Activated T-cell treated with anti-CD3 and anti-CD28 coated beads, Interleukin-2, amount 50 U/mL, for 4 hours (primary cell): ENCODE measurements at regions not wholly inside any gene's neighbourhood (a gene's known extent, or its start where the extent isn't known, plus 50 kb on each side); places are given as distances from the start of the nearest gene placed in this dataset.
A peak's percentile ranks its signal among the peaks of the same experiment; 100 is the strongest.
"Not testable (repeated sequence)": the region's sequence is repeated elsewhere in the genome, so short reads cannot be mapped to it uniquely, and the experiment has no call there.

Experiments
- ATAC-seq, 2 donors: fragments of 200-7000 bp; cut with Tn5 transposase; one replicate each; pipeline ENCODE4 v1.10.0; 2021
- DNase-seq: peaks from one replicate; pipeline ENCODE4 v3.0.0-alpha.2; 2020
- H3K27me3 Mint-ChIP-seq: one replicate; pipeline ENCODE4 v1.8.0; 2021; ENCODE audit warnings: low read depth, mixed read lengths
- H3K36me3 Mint-ChIP-seq: one replicate; pipeline ENCODE4 v1.8.0; 2022; ENCODE audit warnings: mixed read lengths; ENCODE audit not compliant: insufficient read depth
- H3K4me1 Mint-ChIP-seq: one replicate; pipeline ENCODE4 v1.8.0; 2021; ENCODE audit warnings: low read depth, mixed read lengths
- H3K4me3 Mint-ChIP-seq: one replicate; pipeline ENCODE4 v1.8.0; 2021; ENCODE audit warnings: mild to moderate bottlenecking, moderate library complexity, mixed read lengths
- H3K9me3 Mint-ChIP-seq: one replicate; pipeline ENCODE4 v1.8.0; 2021; ENCODE audit warnings: mixed read lengths

DNA sequence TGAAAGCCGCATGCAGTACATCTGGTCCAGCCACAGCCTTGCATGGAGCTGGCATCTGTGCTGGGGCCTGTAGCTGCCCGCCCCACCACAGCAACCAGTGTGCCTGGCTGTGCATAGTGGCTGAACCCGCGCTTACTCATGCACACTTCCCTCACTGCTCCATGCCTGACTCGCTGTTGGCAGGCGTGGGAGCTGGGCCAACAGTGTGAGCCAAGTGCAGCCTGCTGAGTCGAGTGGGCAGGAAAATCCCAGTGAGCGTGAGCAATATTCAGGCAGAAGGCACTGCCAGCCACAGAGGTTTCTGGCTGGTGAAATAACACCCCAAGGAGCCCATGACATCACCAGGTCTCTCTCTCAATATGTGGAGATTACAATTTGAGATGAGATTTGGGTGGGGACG, 1674.1 kb upstream of the TMEFF2 start:
- Mint-ChIP-seq H3K9me3 (no peaks in the 10 kb centered on the region), H3K4me3 (no peak overlapping the region), H3K36me3 (no peaks in the 10 kb centered on the region), H3K4me1 (no peaks in the 10 kb centered on the region), H3K27me3 (no peaks in the 10 kb centered on the region)
- no peak for ATAC-seq
- no peak for DNase-seq

DNA sequence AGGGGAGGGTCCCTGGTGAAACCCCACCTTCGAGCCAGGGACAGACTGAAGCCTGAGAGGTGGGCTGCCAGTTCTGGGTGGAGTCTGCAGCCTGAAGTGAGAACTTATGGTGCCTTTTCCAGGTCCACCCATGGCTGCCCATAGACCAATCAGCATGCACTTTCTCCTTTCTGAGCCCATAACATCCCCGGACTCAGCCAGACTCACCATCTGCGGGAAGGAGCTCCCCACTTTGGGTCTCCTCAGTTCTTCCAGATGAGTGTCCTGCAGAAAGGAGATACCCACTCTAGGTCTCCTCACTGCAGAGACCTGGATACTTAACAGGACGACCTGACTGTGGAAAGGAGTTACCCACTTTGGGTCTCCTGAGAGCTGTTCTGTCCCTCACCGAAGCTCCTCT, 1673.4 kb upstream of the TMEFF2 start:
- no peak overlapping the region for H3K4me3 Mint-ChIP-seq
- no peak for DNase-seq
- no peaks in the 10 kb centered on the region for H3K4me1 Mint-ChIP-seq
- no peaks in the 10 kb centered on the region for H3K27me3 Mint-ChIP-seq
- H3K9me3 Mint-ChIP-seq: no peaks in the 10 kb centered on the region
- H3K36me3 Mint-ChIP-seq: no peaks in the 10 kb centered on the region
- ATAC-seq: no peak

DNA sequence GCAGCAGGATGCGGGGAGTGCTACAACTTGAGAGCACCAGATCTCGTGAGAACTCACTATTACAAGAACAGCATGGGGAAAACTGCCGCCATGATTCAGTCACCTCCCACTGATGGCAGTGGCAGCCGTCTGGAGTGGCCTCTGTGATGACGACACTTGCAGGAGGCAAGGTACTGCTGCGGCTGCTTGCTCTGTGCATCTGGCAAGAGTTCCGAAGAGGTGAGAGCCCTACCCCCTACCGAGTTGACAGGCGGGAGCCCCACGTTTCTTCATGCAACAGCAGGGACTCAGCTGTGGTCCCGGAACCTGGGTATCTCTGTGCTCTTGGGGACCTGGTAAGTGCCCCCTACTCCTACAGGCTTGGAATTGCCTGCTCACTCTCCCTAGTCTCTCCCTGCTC, 1672.7 kb upstream of the TMEFF2 start:
- H3K4me3 Mint-ChIP-seq: no peak overlapping the region
- no peaks in the 10 kb centered on the region for H3K27me3 Mint-ChIP-seq
- ATAC-seq (no peak), DNase-seq (no peak)
- no peaks in the 10 kb centered on the region for H3K9me3 Mint-ChIP-seq
- no peaks in the 10 kb centered on the region for H3K4me1 Mint-ChIP-seq
- no peaks in the 10 kb centered on the region for H3K36me3 Mint-ChIP-seq

DNA sequence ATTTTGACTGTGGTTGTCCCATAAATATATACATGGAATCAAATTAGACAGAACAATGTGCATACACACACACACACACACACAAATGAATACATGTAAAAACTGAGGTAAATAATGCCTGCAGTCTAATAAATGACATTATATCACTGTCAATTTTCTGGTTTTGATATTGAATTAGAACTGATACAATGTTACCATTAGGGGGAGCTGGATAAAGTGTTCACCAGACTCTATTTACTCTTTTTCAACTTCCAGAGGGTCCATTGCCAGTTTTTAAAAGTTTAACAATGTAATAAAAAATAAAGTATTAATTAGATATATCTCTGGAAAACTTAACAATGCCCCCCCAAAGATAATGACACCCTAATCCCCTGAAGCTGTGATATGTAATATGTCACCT, 1666.8 kb upstream of the TMEFF2 start:
- Mint-ChIP-seq H3K36me3 (no peaks in the 10 kb centered on the region), H3K4me3 (no peak overlapping the region), H3K9me3 (no peaks in the 10 kb centered on the region), H3K4me1 (no peaks in the 10 kb centered on the region), H3K27me3 (no peaks in the 10 kb centered on the region)
- ATAC-seq (no peak), DNase-seq (no peak)

DNA sequence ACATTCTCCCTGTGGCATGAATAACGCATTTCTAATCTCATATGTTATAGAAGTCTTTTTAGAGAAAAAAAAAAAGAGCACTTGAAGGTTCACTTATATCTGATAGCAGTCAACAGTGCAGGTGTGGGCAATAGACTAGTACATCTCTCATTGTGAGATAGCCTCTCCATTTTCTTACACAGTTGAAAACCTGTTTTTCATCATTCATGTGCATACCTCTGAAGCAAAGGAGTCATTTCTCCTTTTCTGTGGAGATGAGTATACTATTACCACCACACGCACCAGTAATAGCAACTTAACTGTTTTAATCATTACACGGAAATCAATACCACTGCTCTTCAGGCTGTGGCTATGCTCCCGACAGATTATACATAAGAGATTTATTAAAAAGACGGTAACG, 1653.3 kb upstream of the TMEFF2 start:
- H3K9me3 Mint-ChIP-seq: no peaks in the 10 kb centered on the region
- H3K4me3 Mint-ChIP-seq: no peak overlapping the region
- DNase-seq (no peak), ATAC-seq (no peak)
- H3K36me3 Mint-ChIP-seq: no peaks in the 10 kb centered on the region
- H3K4me1 Mint-ChIP-seq: no peaks in the 10 kb centered on the region
- no peaks in the 10 kb centered on the region for H3K27me3 Mint-ChIP-seq

DNA sequence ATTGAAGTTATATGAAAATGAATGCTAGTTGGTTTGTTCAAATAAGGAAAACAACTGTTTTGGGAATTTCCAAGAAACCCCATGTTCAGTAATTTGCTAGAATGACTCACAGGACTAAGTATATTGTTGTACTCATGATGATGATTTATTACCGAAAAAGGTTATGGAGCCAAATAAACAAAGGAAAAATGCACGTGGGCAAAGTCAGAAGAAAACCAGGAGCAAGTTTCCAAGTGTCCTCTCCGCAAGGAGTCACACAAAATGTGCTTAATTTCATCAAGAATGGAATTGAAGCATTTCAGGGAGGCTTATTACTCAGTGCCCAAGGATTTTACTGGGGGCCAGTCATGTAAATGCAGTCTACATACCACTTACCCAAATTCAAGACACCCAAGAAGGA, 1652.4 kb upstream of the TMEFF2 start:
- no peaks in the 10 kb centered on the region for H3K27me3 Mint-ChIP-seq
- no peaks in the 10 kb centered on the region for H3K36me3 Mint-ChIP-seq
- no peak for ATAC-seq
- H3K4me1 Mint-ChIP-seq: no peaks in the 10 kb centered on the region
- H3K4me3 Mint-ChIP-seq: no peak overlapping the region
- H3K9me3 Mint-ChIP-seq: no peaks in the 10 kb centered on the region
- no peak for DNase-seq

DNA sequence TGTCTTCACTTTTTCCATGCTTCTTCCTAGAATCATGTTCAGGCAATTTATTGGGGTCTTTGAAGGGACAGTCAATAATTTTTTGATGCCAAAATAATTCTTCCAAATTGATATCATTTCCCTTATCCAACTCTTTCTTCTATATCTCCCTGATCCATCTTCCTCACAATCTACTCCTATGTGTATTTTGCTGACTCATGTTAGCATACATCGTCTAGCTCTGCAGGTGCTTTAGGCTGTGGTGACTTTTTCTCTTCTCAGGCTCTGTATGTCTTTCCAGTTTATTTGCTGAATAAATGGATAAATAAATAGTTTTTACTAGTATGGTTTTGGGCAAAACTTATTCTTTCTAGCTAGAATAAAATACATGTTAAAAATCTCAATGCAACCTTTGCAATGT, 1650.9 kb upstream of the TMEFF2 start:
- no peak for DNase-seq
- no peak for ATAC-seq
- Mint-ChIP-seq H3K36me3 (no peaks in the 10 kb centered on the region), H3K9me3 (no peaks in the 10 kb centered on the region), H3K27me3 (no peaks in the 10 kb centered on the region), H3K4me3 (no peak overlapping the region), H3K4me1 (no peaks in the 10 kb centered on the region)

DNA sequence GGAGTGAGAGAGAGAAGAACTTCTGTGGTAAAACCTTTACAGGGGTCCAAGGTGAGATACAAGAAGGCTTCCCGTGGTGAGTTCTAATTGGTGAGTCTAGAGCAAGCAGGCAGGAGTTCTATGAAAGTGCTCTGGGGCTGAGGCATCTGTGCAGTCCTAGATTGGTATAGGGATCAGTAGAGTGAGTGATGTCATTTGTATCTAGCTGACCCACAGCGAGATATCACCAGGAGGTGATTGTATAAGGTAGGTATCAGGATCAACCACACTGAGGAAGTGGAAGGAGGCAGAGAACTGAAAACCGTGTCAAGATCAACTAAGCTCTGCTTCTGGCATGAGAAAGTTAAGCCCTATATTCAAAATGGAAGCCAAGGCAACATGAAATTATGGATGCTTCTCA, 1648.9 kb upstream of the TMEFF2 start:
- Mint-ChIP-seq H3K4me1 (no peaks in the 10 kb centered on the region), H3K27me3 (no peaks in the 10 kb centered on the region), H3K9me3 (no peaks in the 10 kb centered on the region), H3K4me3 (no peak overlapping the region), H3K36me3 (no peaks in the 10 kb centered on the region)
- ATAC-seq (no peak), DNase-seq (no peak)

DNA sequence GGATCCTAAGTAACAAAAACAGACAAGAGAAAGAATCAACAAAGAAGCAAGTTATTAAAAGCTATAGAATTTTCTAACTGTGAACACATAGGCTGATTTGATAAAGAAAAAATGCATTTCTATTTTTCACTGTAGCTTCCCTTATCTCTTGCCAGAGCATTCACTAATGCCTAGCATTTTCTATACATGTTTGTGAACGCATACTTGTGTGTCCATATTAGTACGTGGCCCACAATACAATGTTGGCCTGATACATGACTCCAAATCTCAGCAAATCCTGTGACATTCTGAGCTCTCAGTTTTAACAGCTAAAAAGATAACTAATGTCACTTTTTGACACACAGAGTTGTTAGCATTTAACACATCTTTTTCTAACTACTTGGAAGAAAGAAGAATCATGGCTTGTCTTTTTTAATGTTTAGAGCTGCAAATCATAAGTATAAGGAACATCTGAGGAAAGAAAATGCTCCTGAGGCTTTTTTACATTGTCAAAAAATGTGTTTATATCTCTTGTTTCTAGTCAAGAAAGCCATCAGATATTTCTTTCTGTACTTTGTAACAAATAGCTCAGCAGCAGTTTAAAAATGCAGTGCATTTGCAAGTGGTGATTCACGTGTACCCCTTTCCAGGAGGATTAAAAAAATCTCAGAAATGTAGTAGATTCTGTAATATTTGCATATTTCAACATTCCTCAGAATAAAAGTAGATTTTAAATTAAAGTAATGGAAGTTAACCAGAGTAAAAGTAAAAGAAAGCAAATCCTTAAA, 1646.8 kb upstream of the TMEFF2 start:
- Mint-ChIP-seq H3K4me1 (no peaks in the 10 kb centered on the region), H3K4me3 (no peak overlapping the region), H3K9me3 (no peaks in the 10 kb centered on the region), H3K27me3 (no peaks in the 10 kb centered on the region), H3K36me3 (no peaks in the 10 kb centered on the region)
- ATAC-seq (no peak), DNase-seq (no peak)

DNA sequence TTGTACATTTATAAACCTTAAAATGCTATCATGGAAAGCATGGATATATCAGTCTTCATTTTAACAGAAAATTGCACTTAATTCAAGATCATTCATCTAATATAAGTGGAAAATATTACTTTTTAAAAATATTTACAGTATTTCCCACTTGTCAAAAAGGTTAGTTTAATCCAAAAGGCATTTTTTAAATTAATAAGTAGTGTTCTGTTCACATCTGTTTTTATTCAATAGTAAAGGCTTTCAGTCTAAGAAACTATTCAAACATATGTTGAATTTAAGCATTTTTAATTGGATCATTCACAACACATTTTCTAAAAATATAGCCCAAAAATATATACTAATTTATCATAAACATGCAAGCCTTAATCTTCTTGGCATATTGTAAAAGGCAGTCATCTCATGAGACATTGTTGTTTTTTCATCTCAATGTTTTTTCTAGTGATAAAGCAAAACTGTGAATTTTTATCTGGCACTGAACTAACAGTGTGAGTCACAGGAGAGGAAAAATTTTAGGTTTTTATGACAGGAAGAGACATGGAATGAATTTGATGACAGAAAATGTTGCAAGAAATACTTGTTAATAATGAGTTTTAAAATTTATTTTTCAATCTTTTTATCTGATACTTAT, 1642.5 kb upstream of the TMEFF2 start:
- Mint-ChIP-seq H3K4me3 (no peak overlapping the region), H3K4me1 (no peaks in the 10 kb centered on the region), H3K9me3 (peaks cover 5% of the 10 kb centered on the region), H3K27me3 (no peaks in the 10 kb centered on the region), H3K36me3 (no peaks in the 10 kb centered on the region)
- no peak for DNase-seq
- no peak for ATAC-seq

DNA sequence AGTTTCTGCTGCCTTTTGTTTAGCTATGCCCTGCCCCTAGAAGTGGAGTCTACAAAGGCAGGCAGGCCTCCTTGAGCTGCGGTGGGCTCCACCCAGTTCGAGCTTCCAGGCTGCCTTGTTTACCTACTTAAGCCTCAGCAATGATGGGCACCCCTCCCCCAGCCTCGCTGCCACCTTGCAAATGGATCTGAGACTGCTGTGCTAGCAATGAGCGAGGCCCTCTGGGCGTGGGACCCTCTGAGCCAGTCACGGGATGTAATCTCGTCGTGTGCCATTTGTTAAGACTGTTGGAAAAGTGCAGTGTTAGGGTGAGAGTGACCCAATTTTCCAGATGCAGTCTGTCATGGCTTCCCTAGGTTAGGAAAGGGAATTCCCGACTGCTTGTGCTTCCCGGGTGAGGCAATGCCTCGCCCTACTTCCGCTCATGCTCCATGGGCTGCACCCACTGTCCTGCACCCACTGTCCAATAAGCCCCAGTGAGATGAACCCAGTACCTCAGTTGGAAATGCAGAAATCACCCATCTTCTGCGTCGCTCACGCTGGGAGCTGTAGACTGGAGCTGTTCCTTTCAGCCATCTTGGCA, 1641.8 kb upstream of the TMEFF2 start:
- ATAC-seq, H3K4me1 Mint-ChIP-seq, H3K4me3 Mint-ChIP-seq, H3K27me3 Mint-ChIP-seq, DNase-seq, H3K36me3 Mint-ChIP-seq, H3K9me3 Mint-ChIP-seq: not testable (repeated sequence)

DNA sequence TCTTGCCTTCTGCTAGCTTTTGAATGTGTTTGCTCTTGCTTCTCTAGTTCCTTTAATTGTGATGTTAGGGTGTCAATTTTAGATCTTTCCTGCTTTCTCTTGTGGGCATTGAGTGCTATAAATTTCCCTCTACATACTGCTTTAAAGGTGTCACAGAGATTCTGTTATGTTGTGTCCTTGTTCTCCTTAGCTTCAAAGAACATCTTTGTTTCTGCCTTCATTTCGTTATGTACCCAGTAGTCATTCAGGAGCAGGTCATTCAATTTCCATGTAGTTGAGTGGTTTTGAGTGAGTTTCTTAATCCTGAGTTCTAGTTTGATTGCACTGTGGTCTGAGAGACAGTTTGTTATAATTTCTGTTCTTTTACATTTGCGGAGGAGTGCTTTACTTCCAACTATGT, 1639.2 kb upstream of the TMEFF2 start:
- peaks cover 10% of the 10 kb centered on the region for H3K9me3 Mint-ChIP-seq
- not testable (repeated sequence) for DNase-seq, H3K36me3 Mint-ChIP-seq, H3K4me3 Mint-ChIP-seq, H3K27me3 Mint-ChIP-seq, ATAC-seq, H3K4me1 Mint-ChIP-seq

DNA sequence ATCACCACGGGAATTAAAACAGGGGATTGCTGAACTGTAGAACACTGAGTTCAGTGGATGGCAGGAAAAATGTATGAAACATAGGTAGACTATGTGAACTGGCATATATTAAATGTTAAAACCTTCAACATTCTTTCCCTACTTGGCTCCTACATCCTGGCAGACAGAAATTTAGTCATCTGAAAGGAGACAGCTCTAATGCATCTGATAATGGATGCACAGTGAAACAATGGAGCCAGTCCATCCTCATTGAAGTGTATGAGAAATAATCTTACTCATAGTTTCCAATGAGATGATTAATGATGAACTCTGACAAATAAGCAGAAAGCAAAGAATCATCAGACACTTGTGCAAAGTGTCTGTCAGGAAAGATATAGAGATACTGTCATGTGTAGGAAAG, 1629.7 kb upstream of the TMEFF2 start:
- no peaks in the 10 kb centered on the region for H3K27me3 Mint-ChIP-seq
- DNase-seq: no peak
- no peak overlapping the region for H3K4me3 Mint-ChIP-seq
- peaks cover 12% of the 10 kb centered on the region for H3K9me3 Mint-ChIP-seq
- no peaks in the 10 kb centered on the region for H3K4me1 Mint-ChIP-seq
- no peak for ATAC-seq
- H3K36me3 Mint-ChIP-seq: no peaks in the 10 kb centered on the region

DNA sequence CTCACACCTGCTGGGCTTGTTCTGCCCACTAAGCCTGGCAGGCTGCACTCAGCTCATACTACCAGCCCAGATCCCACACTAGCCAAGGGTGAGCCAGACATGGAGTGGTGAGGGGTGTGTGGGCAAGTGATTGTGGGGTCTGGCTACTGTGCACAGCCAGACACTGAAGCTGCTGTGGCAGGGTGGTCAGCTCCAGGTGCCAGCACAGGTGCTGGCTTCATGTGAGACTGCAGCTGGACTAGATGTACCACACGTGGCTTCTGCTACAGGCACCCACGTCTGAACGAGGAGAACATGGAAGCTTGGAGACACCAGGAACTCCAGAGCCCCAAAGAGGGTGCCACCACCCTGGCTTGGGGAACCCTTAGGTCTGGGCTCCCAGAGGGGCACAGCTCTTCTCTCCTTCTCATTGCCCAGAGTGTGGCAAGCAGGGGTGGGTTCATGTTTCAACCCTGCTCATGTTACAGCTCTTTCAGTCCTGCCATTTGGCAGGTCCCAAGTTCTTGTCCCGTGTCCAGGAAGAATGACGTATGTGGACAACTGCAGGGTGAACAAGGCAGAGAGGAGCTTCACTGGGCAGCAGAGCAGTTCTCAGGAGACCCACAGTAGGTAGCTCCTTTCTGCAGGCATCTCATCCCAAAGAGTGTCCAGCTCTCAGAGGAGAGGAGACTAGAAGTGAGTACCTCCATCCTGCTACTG, 1624.2 kb upstream of the TMEFF2 start:
- peak in 1 of 2 donors; percentile 14 for ATAC-seq
- Mint-ChIP-seq H3K9me3 (peaks cover 4% of the 10 kb centered on the region), H3K4me3 (no peak overlapping the region), H3K4me1 (no peaks in the 10 kb centered on the region), H3K36me3 (no peaks in the 10 kb centered on the region), H3K27me3 (no peaks in the 10 kb centered on the region)
- DNase-seq: no peak

DNA sequence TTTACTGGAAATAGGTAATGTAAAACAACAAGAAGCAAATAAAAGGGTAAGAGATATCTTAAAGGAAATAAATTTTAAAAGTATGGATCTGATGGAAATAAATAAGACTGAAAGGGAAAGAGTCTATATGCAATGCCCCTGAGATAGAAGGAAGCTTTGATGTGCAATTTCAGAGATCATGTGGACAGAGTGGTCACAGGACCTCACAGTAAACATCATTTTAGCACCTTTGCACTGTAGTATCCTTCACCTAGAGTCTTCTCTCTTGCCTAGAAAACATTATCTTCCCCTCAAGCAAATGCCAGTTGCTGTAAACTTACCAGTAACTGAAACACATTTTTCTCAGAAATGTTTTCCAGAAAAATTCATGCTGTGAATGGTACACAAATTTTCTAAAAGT, 1621.3 kb upstream of the TMEFF2 start:
- Mint-ChIP-seq H3K4me1 (no peaks in the 10 kb centered on the region), H3K36me3 (no peaks in the 10 kb centered on the region), H3K4me3 (no peak overlapping the region), H3K27me3 (no peaks in the 10 kb centered on the region), H3K9me3 (no peaks in the 10 kb centered on the region)
- ATAC-seq (no peak), DNase-seq (no peak)
